Testis (tissue), 2 donors: ENCODE measurements at regions not wholly inside any gene's neighbourhood (a gene's known extent, or its start where the extent isn't known, plus 50 kb on each side); places are given as distances from the start of the nearest gene placed in this dataset.

Source experiments
- DNase-seq: peaks from one replicate; pipeline ENCODE4 v3.0.0-alpha.2; 2019
- H3K27ac ChIP-seq, 2 donors: fragments of 200-600 bp; sonication (generic); one replicate each; pipeline ENCODE4 v1.5.1; 2019
- H3K27me3 ChIP-seq: fragments of 200-600 bp; sonication (generic); one replicate; pipeline ENCODE4 v1.5.1; 2019
- H3K36me3 ChIP-seq: fragments of 200-600 bp; sonication (generic); one replicate; pipeline ENCODE4 v1.5.1; 2017; ENCODE audit warnings: low read depth; ENCODE audit errors: missing control alignments
- H3K4me1 ChIP-seq: fragments of 200-600 bp; sonication (generic); one replicate; pipeline ENCODE4 v1.5.1; 2019
- H3K4me3 ChIP-seq, 2 donors: fragments of 200-600 bp; sonication (generic); one replicate each; pipeline ENCODE4 v1.5.1; 2017 to 2019
- H3K9me3 ChIP-seq: fragments of 200-600 bp; sonication (generic); one replicate; pipeline ENCODE4 v1.5.1; 2017
- POLR2A ChIP-seq: fragments of 450-650 bp; IDR thresholded peaks from one replicate; pipeline ENCODE4 v1.6.1; 2017; ENCODE audit warnings: antibody characterized with exemption, mild to moderate bottlenecking, moderate library complexity
- WGBS, 2 donors: methylation state at CpG; one replicate each; pipeline ENCODE4 v1.1.5; 2018; 5-methylcytosine and 5-hydroxymethylcytosine counted together
- intact Hi-C: fragments of 100-400 bp; cut with DNase I; formaldehyde crosslinking; loops from one replicate; pipeline ENCODE4 v1.15.1; 2023; ENCODE audit warnings: low total_unique reads
- TF ChIP-seq, protein P1 (sequence below), 3 experiments: fragments of 450-650 bp in 2 of 3; fragments of 200-600 bp in 1 of 3; sonication (generic) in 1 of 3; IDR thresholded peaks; one replicate each; pipeline ENCODE4 v1.5.1; 2016 to 2019; ENCODE audit warnings: antibody characterized with exemption in 3 of 3, mild to moderate bottlenecking in 2 of 3, moderate library complexity in 1 of 3

DNA sequence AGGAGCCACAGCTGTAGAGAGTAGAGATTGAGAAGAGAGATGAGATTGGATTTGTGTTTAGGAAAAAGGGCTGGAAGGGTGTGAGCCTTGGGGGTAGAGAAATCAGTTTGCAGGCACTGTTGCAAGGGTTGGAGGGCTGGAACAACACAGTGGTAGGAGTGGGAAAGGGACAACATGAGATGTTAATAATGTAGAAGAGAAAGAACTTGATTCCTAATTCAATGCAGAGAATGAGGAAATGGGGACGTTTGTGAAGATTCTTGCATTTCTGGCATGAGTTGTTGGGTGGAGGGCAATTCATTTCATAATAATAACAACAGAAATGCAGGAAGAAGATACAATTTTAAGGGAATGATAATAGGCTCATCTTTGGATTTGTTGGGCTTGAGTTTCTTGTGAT lies 141.4 kb upstream of the TBX18 start:
- Histone ChIP-seq H3K4me3 (no peak overlapping the region), H3K27me3 (no peaks in the 10 kb centered on the region), H3K4me1 (peaks cover 2% of the 10 kb centered on the region), H3K27ac (no peak overlapping the region), H3K36me3 (no peaks in the 10 kb centered on the region), H3K9me3 (no peaks in the 10 kb centered on the region)
- intact Hi-C loops, result no loop called here
- 42 to 45% methylated on average over 1 of the region's 1 CpG for WGBS, 2 donors
- no peak for TF ChIP-seq POLR2A
- TF ChIP-seq, protein P1, sequence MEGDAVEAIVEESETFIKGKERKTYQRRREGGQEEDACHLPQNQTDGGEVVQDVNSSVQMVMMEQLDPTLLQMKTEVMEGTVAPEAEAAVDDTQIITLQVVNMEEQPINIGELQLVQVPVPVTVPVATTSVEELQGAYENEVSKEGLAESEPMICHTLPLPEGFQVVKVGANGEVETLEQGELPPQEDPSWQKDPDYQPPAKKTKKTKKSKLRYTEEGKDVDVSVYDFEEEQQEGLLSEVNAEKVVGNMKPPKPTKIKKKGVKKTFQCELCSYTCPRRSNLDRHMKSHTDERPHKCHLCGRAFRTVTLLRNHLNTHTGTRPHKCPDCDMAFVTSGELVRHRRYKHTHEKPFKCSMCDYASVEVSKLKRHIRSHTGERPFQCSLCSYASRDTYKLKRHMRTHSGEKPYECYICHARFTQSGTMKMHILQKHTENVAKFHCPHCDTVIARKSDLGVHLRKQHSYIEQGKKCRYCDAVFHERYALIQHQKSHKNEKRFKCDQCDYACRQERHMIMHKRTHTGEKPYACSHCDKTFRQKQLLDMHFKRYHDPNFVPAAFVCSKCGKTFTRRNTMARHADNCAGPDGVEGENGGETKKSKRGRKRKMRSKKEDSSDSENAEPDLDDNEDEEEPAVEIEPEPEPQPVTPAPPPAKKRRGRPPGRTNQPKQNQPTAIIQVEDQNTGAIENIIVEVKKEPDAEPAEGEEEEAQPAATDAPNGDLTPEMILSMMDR (IDR thresholded peaks at IDR 0.05), result no peak
- no peak for DNase-seq

DNA sequence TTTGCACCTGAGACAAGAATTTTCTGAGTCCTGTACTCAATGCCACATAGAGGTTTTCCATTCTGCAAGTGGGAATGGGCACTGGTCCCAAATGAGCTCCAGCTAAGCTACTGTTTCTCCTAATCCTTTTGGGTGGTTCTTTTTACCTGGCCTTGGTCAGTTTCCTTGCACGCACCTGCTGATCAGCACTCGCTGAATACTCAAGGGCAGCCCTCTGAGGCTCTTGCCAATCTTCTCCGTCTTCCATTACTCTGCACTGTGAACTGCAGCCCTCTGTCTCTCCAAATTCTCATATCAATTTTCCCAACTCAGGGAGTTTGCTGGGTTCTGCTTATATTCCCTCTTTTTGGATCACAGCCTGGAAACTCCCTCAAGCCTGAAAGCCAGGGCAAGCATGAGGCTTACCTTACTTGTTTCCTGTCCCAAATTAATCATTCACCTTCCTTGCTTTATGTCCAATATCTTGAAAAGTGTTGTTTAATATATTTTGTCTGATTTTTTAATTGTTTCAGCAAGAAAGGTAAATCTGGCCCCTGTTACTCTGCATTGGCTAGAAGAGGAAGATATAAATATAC lies 138.0 kb upstream of the TBX18 start:
- Histone ChIP-seq H3K36me3 (no peaks in the 10 kb centered on the region), H3K9me3 (no peaks in the 10 kb centered on the region), H3K27me3 (no peaks in the 10 kb centered on the region), H3K4me1 (no peaks in the 10 kb centered on the region), H3K4me3 (no peak overlapping the region), H3K27ac (no peak overlapping the region)
- WGBS, 2 donors, result 73 to 78% methylated on average over 3 of the region's 3 CpGs
- DNase-seq, result no peak
- TF ChIP-seq, protein P1 (IDR thresholded peaks at IDR 0.05), result no peak
- TF ChIP-seq POLR2A, result no peak
- intact Hi-C loops, result no loop called here

DNA sequence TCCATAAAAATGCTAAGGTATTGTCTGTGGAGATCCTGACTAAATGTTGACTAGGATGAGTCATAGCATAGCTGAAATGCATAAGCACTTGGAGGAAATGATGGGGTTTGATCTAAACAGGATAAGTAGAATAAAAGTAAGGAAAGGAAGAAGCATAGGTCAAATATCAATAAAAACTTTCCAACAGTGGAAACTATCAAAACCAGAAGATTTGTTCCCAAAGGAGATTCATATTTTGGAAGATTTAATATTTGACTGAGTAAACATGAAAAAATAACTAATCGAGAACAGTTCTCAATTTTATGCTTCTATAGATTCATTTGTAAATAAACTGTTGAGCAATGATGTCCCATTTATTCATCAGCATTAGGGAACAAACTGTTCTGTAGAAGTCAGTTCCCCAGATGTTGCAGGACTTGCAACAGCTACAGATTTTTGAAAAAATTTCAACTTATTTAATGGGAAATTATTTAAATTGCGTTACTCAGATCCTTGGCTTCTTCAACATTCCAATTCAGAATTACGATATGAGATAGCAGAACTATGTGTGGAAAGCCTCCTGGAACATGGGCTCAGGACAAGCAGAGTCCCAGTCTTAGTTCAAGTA lies 133.7 kb upstream of the TBX18 start:
- no peaks in the 10 kb centered on the region for H3K27me3 ChIP-seq
- DNase-seq, result no peak
- intact Hi-C loops, result no loop called here
- WGBS, 2 donors, result 49 to 57% methylated on average over 3 of the region's 3 CpGs
- TF ChIP-seq, protein P1 (IDR thresholded peaks at IDR 0.05), result no peak
- no peak for TF ChIP-seq POLR2A
- no peaks in the 10 kb centered on the region for H3K36me3 ChIP-seq
- no peak overlapping the region for H3K4me3 ChIP-seq
- no peaks in the 10 kb centered on the region for H3K9me3 ChIP-seq
- H3K4me1 ChIP-seq, result no peaks in the 10 kb centered on the region
- H3K27ac ChIP-seq, result no peak overlapping the region

DNA sequence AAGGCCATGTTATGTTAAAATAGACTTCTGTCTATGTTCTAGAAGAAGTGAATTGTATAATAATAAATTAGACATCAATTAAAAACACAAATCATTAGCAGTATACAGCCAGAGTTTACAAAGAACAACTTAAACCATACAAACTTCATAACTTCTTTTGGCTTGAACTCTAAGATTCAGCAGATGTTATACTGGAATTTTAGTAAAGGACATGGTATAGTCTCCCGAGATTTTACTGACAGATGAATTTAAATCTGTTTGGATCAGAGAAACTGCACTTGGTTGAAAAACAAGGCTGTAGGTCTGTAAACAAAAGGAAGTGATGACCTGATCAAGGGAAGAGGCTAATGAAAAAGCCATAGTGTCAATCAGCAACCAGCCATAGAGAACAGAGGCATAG lies 132.6 kb upstream of the TBX18 start:
- TF ChIP-seq, protein P1 (IDR thresholded peaks at IDR 0.05), result no peak
- no peak for TF ChIP-seq POLR2A
- Histone ChIP-seq H3K4me1 (no peaks in the 10 kb centered on the region), H3K36me3 (no peaks in the 10 kb centered on the region), H3K4me3 (no peak overlapping the region), H3K27ac (no peak overlapping the region), H3K27me3 (no peaks in the 10 kb centered on the region), H3K9me3 (no peaks in the 10 kb centered on the region)
- intact Hi-C loops, result no loop called here
- DNase-seq, result no peak
- WGBS, 2 donors, result 90 to 92% methylated on average over 1 of the region's 1 CpG

DNA sequence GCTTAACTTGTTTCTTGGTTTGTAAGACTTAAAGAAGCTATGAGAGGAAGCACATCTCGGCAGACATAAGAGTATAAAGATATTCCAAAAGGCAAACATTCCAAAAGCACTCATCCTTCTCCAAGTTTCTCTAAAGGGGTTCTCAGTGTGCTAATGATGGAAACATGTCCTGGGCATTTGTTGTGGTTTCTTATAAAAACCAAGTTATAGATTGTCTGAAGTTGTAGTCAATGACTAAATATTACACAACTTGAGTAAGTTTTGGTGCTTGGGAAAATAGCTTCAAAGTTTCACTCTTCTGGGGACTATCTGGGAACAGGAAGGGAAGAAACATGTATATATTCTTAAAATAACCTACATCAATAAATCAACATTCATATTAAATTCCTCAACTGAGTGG lies 128.3 kb upstream of the TBX18 start:
- Histone ChIP-seq H3K9me3 (no peaks in the 10 kb centered on the region), H3K36me3 (no peaks in the 10 kb centered on the region), H3K4me1 (no peaks in the 10 kb centered on the region), H3K4me3 (no peak overlapping the region), H3K27me3 (no peaks in the 10 kb centered on the region), H3K27ac (no peak overlapping the region)
- WGBS, 2 donors, result 70 to 77% methylated on average over 1 of the region's 1 CpG
- intact Hi-C loops, result no loop called here
- no peak for DNase-seq
- TF ChIP-seq, protein P1 (IDR thresholded peaks at IDR 0.05), result no peak
- no peak for TF ChIP-seq POLR2A
